ENCODE measurements at regions not wholly inside any gene's neighbourhood (a gene's known extent, or its start where the extent isn't known, plus 50 kb on each side); places are given as distances from the start of the nearest gene placed in this dataset.

DNA sequence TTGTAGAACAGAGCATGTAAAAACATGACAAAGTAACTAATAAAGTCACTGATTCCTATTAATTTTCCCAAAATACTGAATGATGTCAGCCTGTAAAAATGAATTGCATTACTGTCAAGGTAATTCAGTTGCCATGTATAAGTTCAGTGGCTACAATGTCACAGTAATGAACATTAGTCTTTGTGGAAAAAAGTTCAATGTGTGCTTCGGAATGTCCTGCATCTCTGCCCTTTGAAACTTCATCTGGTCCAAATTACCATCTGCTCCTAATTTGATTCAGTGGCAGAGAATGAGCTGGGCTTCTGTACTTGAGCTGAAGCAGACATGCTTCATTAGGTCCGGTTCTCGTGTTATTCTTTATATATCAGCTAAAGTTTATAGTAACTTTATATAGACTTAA is 567.4 kb downstream of the COL12A1 start:
- no peak for DNase-seq (ENCODE audit: extremely low spot score, unreplicated experiment)
- Mint-ChIP-seq H3K36me3 (no peaks in the 10 kb centered on the region), H3K4me1 (ENCODE audit: unreplicated experiment) (peaks cover 7% of the 10 kb centered on the region), H3K27me3 (no peaks in the 10 kb centered on the region), H3K9me3 (no peaks in the 10 kb centered on the region), H3K4me3 (no peak overlapping the region), H3K27ac (no peak overlapping the region)
- TF ChIP-seq, protein P1, sequence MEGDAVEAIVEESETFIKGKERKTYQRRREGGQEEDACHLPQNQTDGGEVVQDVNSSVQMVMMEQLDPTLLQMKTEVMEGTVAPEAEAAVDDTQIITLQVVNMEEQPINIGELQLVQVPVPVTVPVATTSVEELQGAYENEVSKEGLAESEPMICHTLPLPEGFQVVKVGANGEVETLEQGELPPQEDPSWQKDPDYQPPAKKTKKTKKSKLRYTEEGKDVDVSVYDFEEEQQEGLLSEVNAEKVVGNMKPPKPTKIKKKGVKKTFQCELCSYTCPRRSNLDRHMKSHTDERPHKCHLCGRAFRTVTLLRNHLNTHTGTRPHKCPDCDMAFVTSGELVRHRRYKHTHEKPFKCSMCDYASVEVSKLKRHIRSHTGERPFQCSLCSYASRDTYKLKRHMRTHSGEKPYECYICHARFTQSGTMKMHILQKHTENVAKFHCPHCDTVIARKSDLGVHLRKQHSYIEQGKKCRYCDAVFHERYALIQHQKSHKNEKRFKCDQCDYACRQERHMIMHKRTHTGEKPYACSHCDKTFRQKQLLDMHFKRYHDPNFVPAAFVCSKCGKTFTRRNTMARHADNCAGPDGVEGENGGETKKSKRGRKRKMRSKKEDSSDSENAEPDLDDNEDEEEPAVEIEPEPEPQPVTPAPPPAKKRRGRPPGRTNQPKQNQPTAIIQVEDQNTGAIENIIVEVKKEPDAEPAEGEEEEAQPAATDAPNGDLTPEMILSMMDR (conservative IDR thresholded peaks at IDR 0.05): no peak

DNA sequence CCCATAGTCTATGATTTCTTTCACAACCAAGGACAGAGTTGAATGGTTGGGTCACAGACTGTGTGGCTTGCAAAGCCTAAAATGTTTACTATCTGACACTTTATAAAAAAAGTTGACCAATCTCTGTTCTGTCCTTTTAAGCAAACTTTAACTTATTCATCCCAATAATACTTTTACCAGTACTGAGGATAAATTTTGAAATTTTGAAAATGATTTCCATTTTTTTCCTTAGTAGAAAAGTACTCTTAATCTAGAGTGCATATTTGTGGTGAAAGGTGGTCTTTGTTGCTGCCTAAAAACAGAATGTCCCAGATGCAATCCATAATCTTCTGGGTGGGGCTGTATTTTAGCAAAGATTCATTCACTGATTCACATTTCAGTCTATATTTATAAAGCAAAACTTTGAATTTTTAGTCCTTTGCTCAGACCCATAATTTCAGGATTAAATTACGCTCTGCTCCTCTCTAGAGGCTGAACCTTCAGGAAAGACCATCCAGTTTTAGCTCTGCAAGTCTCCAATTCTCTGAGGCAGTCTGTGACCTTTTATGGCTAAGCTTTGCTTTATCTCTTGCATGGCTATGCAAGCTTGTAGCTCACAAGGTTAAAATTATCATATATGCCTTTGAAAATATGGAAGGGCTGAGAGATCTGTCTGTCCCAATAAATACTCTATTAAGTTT is 573.5 kb downstream of the COL12A1 start:
- DNase-seq (ENCODE audit: extremely low spot score, unreplicated experiment): no peak
- Mint-ChIP-seq H3K27ac (no peak overlapping the region), H3K4me1 (ENCODE audit: unreplicated experiment) (peaks cover under 1% of the 10 kb centered on the region), H3K36me3 (no peaks in the 10 kb centered on the region), H3K9me3 (no peaks in the 10 kb centered on the region), H3K27me3 (no peaks in the 10 kb centered on the region), H3K4me3 (no peak overlapping the region)
- TF ChIP-seq, protein P1 (conservative IDR thresholded peaks at IDR 0.05): no peak

DNA sequence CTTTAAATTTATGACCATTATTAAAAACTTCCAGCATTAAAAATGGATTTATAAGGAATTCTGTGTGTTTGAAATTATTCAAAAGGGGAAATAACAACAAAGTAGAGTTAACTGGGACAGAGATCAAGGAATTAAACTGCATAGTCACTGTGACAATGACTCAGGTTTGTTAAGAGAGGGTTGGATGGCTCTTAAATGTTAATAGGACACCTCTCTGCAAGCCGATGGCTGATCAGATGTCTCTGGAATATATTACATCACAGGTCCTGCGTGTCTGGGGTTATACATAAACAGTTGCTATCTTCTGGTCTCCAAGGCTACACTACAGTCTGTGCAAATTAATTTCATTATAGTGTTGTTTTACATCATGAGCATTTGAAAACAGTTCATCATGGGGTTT is 574.3 kb downstream of the COL12A1 start:
- no peak for DNase-seq (ENCODE audit: extremely low spot score, unreplicated experiment)
- H3K4me3 Mint-ChIP-seq: no peak overlapping the region
- TF ChIP-seq, protein P1 (conservative IDR thresholded peaks at IDR 0.05): no peak
- no peaks in the 10 kb centered on the region for H3K4me1 Mint-ChIP-seq (ENCODE audit: unreplicated experiment)
- no peaks in the 10 kb centered on the region for H3K36me3 Mint-ChIP-seq
- no peak overlapping the region for H3K27ac Mint-ChIP-seq
- no peaks in the 10 kb centered on the region for H3K27me3 Mint-ChIP-seq
- H3K9me3 Mint-ChIP-seq: no peaks in the 10 kb centered on the region

DNA sequence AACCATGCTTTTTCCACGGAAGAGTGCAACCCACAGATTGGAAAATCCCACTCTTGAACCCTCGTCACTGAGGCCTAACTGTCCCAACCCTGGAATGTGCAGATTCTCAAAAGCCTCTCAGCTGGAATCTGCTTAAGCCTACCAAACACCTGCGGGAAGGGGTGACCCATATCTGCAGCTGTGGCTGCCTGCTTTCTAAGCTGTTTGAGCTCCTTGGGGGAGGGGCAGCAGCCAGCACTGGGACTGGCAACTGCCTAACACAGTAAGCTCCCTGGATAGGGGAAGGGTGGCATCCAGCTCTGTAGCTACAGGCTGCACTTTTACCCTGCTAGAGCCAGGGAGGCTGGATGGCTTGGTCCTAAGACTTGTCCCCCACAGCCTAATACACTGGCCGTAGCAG is 579.6 kb downstream of the COL12A1 start:
- no peak overlapping the region for H3K27ac Mint-ChIP-seq
- TF ChIP-seq, protein P1 (conservative IDR thresholded peaks at IDR 0.05): no peak
- H3K27me3 Mint-ChIP-seq: no peaks in the 10 kb centered on the region
- H3K36me3 Mint-ChIP-seq: no peaks in the 10 kb centered on the region
- no peaks in the 10 kb centered on the region for H3K4me1 Mint-ChIP-seq (ENCODE audit: unreplicated experiment)
- no peaks in the 10 kb centered on the region for H3K9me3 Mint-ChIP-seq
- DNase-seq (ENCODE audit: extremely low spot score, unreplicated experiment): no peak
- H3K4me3 Mint-ChIP-seq: no peak overlapping the region

DNA sequence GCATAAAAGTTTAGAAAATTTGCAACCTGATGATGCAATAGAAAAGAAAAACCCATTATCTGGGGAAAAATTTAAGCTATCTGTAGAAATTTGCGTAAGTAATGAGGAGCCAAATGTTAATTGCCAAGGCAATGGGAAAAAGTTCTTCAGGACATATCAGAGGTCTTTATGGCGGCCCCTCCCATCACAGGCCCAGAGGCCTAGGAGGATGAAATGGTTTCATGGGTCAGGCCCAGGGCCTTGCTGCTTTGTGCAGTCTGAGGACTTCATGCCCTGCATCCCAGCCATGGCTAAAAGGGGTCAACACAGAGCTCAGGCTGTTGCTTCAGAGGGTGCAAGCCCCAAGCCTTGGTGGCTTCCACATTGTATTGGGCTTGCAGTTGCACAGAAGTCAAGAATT is 582.8 kb downstream of the COL12A1 start:
- no peaks in the 10 kb centered on the region for H3K27me3 Mint-ChIP-seq
- H3K36me3 Mint-ChIP-seq: no peaks in the 10 kb centered on the region
- no peak for DNase-seq (ENCODE audit: extremely low spot score, unreplicated experiment)
- no peaks in the 10 kb centered on the region for H3K4me1 Mint-ChIP-seq (ENCODE audit: unreplicated experiment)
- H3K27ac Mint-ChIP-seq: no peak overlapping the region
- no peak overlapping the region for H3K4me3 Mint-ChIP-seq
- TF ChIP-seq, protein P1 (conservative IDR thresholded peaks at IDR 0.05): no peak
- H3K9me3 Mint-ChIP-seq: peaks cover 10% of the 10 kb centered on the region

DNA sequence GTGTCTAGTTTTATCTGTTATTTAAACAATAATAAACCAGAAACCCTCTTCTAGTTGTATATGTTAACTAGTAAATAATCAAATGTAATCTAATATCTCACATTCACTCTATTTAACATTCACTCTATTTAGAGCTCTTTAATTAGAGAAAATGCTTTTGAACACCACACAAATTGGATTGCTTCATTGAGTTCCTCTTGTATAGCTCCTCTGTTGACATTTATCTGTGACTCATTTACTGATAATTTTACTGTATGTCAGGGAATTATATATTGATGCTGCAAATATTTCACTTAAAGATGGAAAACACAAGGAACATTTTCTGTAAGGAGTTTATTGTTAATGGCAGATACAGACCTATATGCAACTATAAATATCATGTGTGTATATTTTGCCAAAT is 594.6 kb downstream of the COL12A1 start:
- H3K27ac Mint-ChIP-seq: no peak overlapping the region
- TF ChIP-seq, protein P1 (conservative IDR thresholded peaks at IDR 0.05): no peak
- no peaks in the 10 kb centered on the region for H3K27me3 Mint-ChIP-seq
- DNase-seq (ENCODE audit: extremely low spot score, unreplicated experiment): no peak
- no peaks in the 10 kb centered on the region for H3K36me3 Mint-ChIP-seq
- H3K4me3 Mint-ChIP-seq: no peak overlapping the region
- H3K4me1 Mint-ChIP-seq (ENCODE audit: unreplicated experiment): peaks cover 7% of the 10 kb centered on the region
- no peaks in the 10 kb centered on the region for H3K9me3 Mint-ChIP-seq

All from type B pancreatic cell (in vitro differentiated cells).